GM10266 (cell line): ENCODE measurements at regions not wholly inside any gene's neighbourhood (a gene's known extent, or its start where the extent isn't known, plus 50 kb on each side); places are given as distances from the start of the nearest gene placed in this dataset.

Experiments used
- DNase-seq: peaks from one replicate; pipeline ENCODE4 v3.0.0; 2012; ENCODE audit errors: extremely low spot score
- CTCF ChIP-seq: IDR thresholded peaks from 2 replicates; pipeline ENCODE4 v1.5.1; 2012; ENCODE audit warnings: mild to moderate bottlenecking, low read depth; ENCODE audit not compliant: control insufficient read depth, insufficient read depth; ENCODE audit errors: missing control alignments

GRCh38 chr5:82859451-82860140 lies 217.6 kb downstream of the TMEM167A start:
- TF ChIP-seq CTCF = no peak
- no peak for DNase-seq

GRCh38 chr5:82858151-82859025 lies 218.8 kb downstream of the TMEM167A start:
- DNase-seq = no peak
- TF ChIP-seq CTCF = no peak

- no peak for TF ChIP-seq CTCF
- no peak for DNase-seq
Observed at GRCh38 chr5:82855893-82856550, 221.2 kb downstream of the TMEM167A start.

- TF ChIP-seq CTCF = no peak
- no peak for DNase-seq
Observed at GRCh38 chr5:82854956-82855355, 222.2 kb downstream of the TMEM167A start.

- no peak for TF ChIP-seq CTCF
- no peak for DNase-seq
Observed at GRCh38 chr5:82851471-82851870, 225.7 kb downstream of the TMEM167A start.

GRCh38 chr5:82850393-82850792 lies 226.8 kb downstream of the TMEM167A start:
- TF ChIP-seq CTCF = no peak
- DNase-seq = no peak

- DNase-seq = no peak
- no peak for TF ChIP-seq CTCF
Observed at GRCh38 chr5:82849885-82850284, 227.3 kb downstream of the TMEM167A start.
